Right atrium auricular region (tissue), 2 donors: ENCODE measurements at regions not wholly inside any gene's neighbourhood (a gene's known extent, or its start where the extent isn't known, plus 50 kb on each side); places are given as distances from the start of the nearest gene placed in this dataset.

ENCODE experiments used
- DNase-seq: peaks from one replicate; pipeline ENCODE4 v3.0.0-alpha.2; 2019; ENCODE audit warnings: low spot score
- H3K27ac ChIP-seq, 2 donors: fragments of 200-600 bp; sonication (generic); 1 replicate in 1 of 2; 2 replicates in 1 of 2; pipeline ENCODE4 v1.5.1; 2016 to 2019
- H3K27me3 ChIP-seq, 2 donors: fragments of 200-600 bp; sonication (generic); one replicate each; pipeline versions ENCODE4 v1.5.1 to v1.6.0; 2017 to 2019
- H3K36me3 ChIP-seq: fragments of 200-600 bp; sonication (generic); one replicate; pipeline ENCODE4 v1.5.1; 2016
- H3K4me1 ChIP-seq, 2 donors: fragments of 200-600 bp; sonication (generic); one replicate each; pipeline versions ENCODE4 v1.5.1 to v1.6.0; 2017 to 2019
- H3K4me3 ChIP-seq, 2 donors: fragments of 200-600 bp; sonication (generic); 1 replicate in 1 of 2; 2 replicates in 1 of 2; pipeline ENCODE4 v1.5.1; 2017 to 2019; ENCODE audit warnings: mild to moderate bottlenecking in 1 of 2, moderate library complexity in 1 of 2
- H3K9me3 ChIP-seq, 2 donors: fragments of 200-600 bp; sonication (generic); one replicate each; pipeline ENCODE4 v1.5.1; 2019
- CTCF ChIP-seq, 2 donors: fragments of 200-600 bp; sonication (generic); IDR thresholded peaks; one replicate each; pipeline ENCODE4 v1.5.1; 2019; ENCODE audit warnings: antibody characterized with exemption in 2 of 2

GRCh38 chr9:134575103-134575900, 66.3 kb upstream of the COL5A1 start:
- H3K4me1 ChIP-seq: no peaks in the 10 kb centered on the region

GRCh38 chr9:134575901-134576176, 65.8 kb upstream of the COL5A1 start:
- no peaks in the 10 kb centered on the region for H3K27me3 ChIP-seq
- H3K4me3 ChIP-seq: no peak overlapping the region
- no peak for TF ChIP-seq CTCF (IDR thresholded peaks at IDR 0.05)

More at GRCh38 chr9:134575103-134575900, 66.3 kb upstream of the COL5A1 start:
- H3K36me3 ChIP-seq: no peaks in the 10 kb centered on the region
- no peak overlapping the region for H3K27ac ChIP-seq
- peaks cover 0 to 5% of the 10 kb centered on the region in 2 donors for H3K9me3 ChIP-seq
- H3K27me3 ChIP-seq: no peaks in the 10 kb centered on the region
- H3K4me3 ChIP-seq: no peak overlapping the region
- DNase-seq: no peak
- no peak for TF ChIP-seq CTCF (IDR thresholded peaks at IDR 0.05)

GRCh38 chr9:134585021-134585561, 56.5 kb upstream of the COL5A1 start:
- no peak overlapping the region for H3K27ac ChIP-seq
- DNase-seq: peak; percentile 36

More at GRCh38 chr9:134575901-134576176, 65.8 kb upstream of the COL5A1 start:
- peaks cover 0 to 11% of the 10 kb centered on the region in 2 donors for H3K9me3 ChIP-seq
- H3K36me3 ChIP-seq: no peaks in the 10 kb centered on the region
- no peak overlapping the region for H3K27ac ChIP-seq
- DNase-seq: peak; percentile 26
- no peaks in the 10 kb centered on the region for H3K4me1 ChIP-seq

GRCh38 chr9:134585746-134586706, 55.6 kb upstream of the COL5A1 start:
- TF ChIP-seq CTCF (IDR thresholded peaks at IDR 0.05): no peak
- peak; percentile 49 for DNase-seq
- Histone ChIP-seq H3K27me3 (no peaks in the 10 kb centered on the region), H3K36me3 (no peaks in the 10 kb centered on the region), H3K4me1 (no peaks in the 10 kb centered on the region), H3K9me3 (peaks cover 0 to 4% of the 10 kb centered on the region in 2 donors), H3K27ac (no peak overlapping the region), H3K4me3 (no peak overlapping the region)

More at GRCh38 chr9:134585021-134585561, 56.5 kb upstream of the COL5A1 start:
- no peaks in the 10 kb centered on the region for H3K27me3 ChIP-seq
- H3K9me3 ChIP-seq: peaks cover 0 to 13% of the 10 kb centered on the region in 2 donors
- H3K36me3 ChIP-seq: no peaks in the 10 kb centered on the region
- TF ChIP-seq CTCF (IDR thresholded peaks at IDR 0.05): no peak
- H3K4me1 ChIP-seq: no peaks in the 10 kb centered on the region
- no peak overlapping the region for H3K4me3 ChIP-seq

- Histone ChIP-seq H3K4me3 (no peak overlapping the region), H3K27me3 (no peaks in the 10 kb centered on the region), H3K4me1 (peaks cover 0 to 14% of the 10 kb centered on the region in 2 donors), H3K9me3 (no peaks in the 10 kb centered on the region), H3K27ac (no peak overlapping the region), H3K36me3 (no peaks in the 10 kb centered on the region)
- DNase-seq: peak; percentile 32
- TF ChIP-seq CTCF (IDR thresholded peaks at IDR 0.05): no peak
Observed at GRCh38 chr9:134589748-134590147, 51.9 kb upstream of the COL5A1 start.
